BLaER1 treated with 17β-estradiol and CSF1 and Interleukin-3, amounts not matched to agents 10 nM and 100 nM (cell line): ENCODE measurements at regions not wholly inside any gene's neighbourhood (a gene's known extent, or its start where the extent isn't known, plus 50 kb on each side); places are given as distances from the start of the nearest gene placed in this dataset.
"Not testable (repeated sequence)": the region's sequence is repeated elsewhere in the genome, so short reads cannot be mapped to it uniquely, and the experiment has no call there.

Experiments used
- H3K27ac ChIP-seq, 11 experiments: shearing (Covaris generic); formaldehyde crosslinking; 2 replicates each; pipeline ENCODE4 v1.8.1; 2022
- H3K27me3 ChIP-seq, 11 experiments: shearing (Covaris generic); formaldehyde crosslinking; 2 replicates each; pipeline ENCODE4 v1.8.1; 2022
- H3K36me3 ChIP-seq, 11 experiments: shearing (Covaris generic); formaldehyde crosslinking; 2 replicates each; pipeline ENCODE4 v1.8.1; 2022
- H3K4me1 ChIP-seq, 10 experiments: shearing (Covaris generic); formaldehyde crosslinking; 2 replicates each; pipeline ENCODE4 v1.8.1; 2022
- H3K4me2 ChIP-seq, 11 experiments: shearing (Covaris generic); formaldehyde crosslinking; 2 replicates each; pipeline ENCODE4 v1.8.1; 2022
- H3K4me3 ChIP-seq, 10 experiments: shearing (Covaris generic); formaldehyde crosslinking; 2 replicates each; pipeline ENCODE4 v1.8.1; 2022
- H3K9ac ChIP-seq, 11 experiments: shearing (Covaris generic); formaldehyde crosslinking; 2 replicates each; pipeline ENCODE4 v1.8.1; 2022
- H3K9me3 ChIP-seq, 11 experiments: shearing (Covaris generic); formaldehyde crosslinking; replicated peaks in 1 of 11; 2 replicates each; pipeline ENCODE4 v1.8.1; 2022
- H4K20me1 ChIP-seq, 11 experiments: shearing (Covaris generic); formaldehyde crosslinking; 2 replicates each; pipeline ENCODE4 v1.8.1; 2022
- Cebpa-rat ChIP-seq, 11 experiments: shearing (Covaris generic); IDR thresholded peaks; 2 replicates each; pipeline ENCODE4 v1.8.1; 2022

GRCh38 chr7:66453340-66453739, 175.3 kb upstream of the KCTD7 start:
- Histone ChIP-seq H3K4me2 (no peak overlapping the region), H3K9me3 (no peaks in the 10 kb centered on the region), H4K20me1 (no peaks in the 10 kb centered on the region), H3K9ac (no peak overlapping the region), H3K4me1 (peaks cover 27 to 41% (median 36%) of the 10 kb centered on the region in 10 experiments), H3K36me3 (peaks cover 0 to 11% (median 0%) of the 10 kb centered on the region in 11 experiments; a peak in 4 of 22 replicates), H3K27ac (no peak overlapping the region), H3K27me3 (no peaks in the 10 kb centered on the region), H3K4me3 (no peak overlapping the region)
- TF ChIP-seq Cebpa-rat (IDR thresholded peaks at IDR 0.05), result no peak

GRCh38 chr7:66454600-66455225, 174.0 kb upstream of the KCTD7 start:
- Histone ChIP-seq H3K9me3 (no peaks in the 10 kb centered on the region), H3K4me2 (peak overlapping the region; percentile 17 to 69 (median 56)), H4K20me1 (no peaks in the 10 kb centered on the region), H3K9ac (no peak overlapping the region; a peak in 1 of 22 replicates), H3K27ac (peak overlapping the region in 8 of 11 experiments; percentile 6 to 69 (median 48); a peak in 15 of 22 replicates), H3K36me3 (no peaks in the 10 kb centered on the region), H3K4me1 (peaks cover 41 to 54% (median 50%) of the 10 kb centered on the region in 10 experiments), H3K27me3 (no peaks in the 10 kb centered on the region), H3K4me3 (no peak overlapping the region)
- TF ChIP-seq Cebpa-rat (IDR thresholded peaks at IDR 0.05), result no peak

GRCh38 chr7:66455432-66455831, 173.2 kb upstream of the KCTD7 start:
- not testable (repeated sequence) for H3K27me3 ChIP-seq, H4K20me1 ChIP-seq, H3K9ac ChIP-seq, H3K9me3 ChIP-seq, H3K36me3 ChIP-seq, H3K4me3 ChIP-seq
- H3K4me1 ChIP-seq, result peaks cover 45 to 61% (median 56%) of the 10 kb centered on the region in 10 experiments
- H3K27ac ChIP-seq, result peak overlapping the region in 8 of 11 experiments; percentile 6 to 69 (median 48); a peak in 14 of 22 replicates
- peak overlapping the region; percentile 17 to 69 (median 56); a peak in 21 of 22 replicates for H3K4me2 ChIP-seq

GRCh38 chr7:66456431-66456830, 172.2 kb upstream of the KCTD7 start:
- H3K9me3 ChIP-seq, result peaks cover 5 to 14% (median 11%) of the 10 kb centered on the region in 11 experiments
- H3K27ac ChIP-seq, H4K20me1 ChIP-seq, H3K4me3 ChIP-seq, H3K27me3 ChIP-seq, H3K9ac ChIP-seq, H3K36me3 ChIP-seq: not testable (repeated sequence)
- H3K4me1 ChIP-seq, result peaks cover 44 to 59% (median 55%) of the 10 kb centered on the region in 10 experiments
- H3K4me2 ChIP-seq, result peak overlapping the region in 3 of 11 experiments; percentile 1 to 65 (median 34); a peak in 2 of 22 replicates

- not testable (repeated sequence) for H3K4me3 ChIP-seq, H3K27me3 ChIP-seq, H3K36me3 ChIP-seq, H4K20me1 ChIP-seq
- Histone ChIP-seq H3K9ac (peak overlapping the region in 5 of 11 experiments; percentile 9 to 56 (median 44); a peak in 7 of 22 replicates), H3K9me3 (peaks cover 18 to 29% (median 25%) of the 10 kb centered on the region in 11 experiments), H3K27ac (peak overlapping the region in 10 of 11 experiments; percentile 19 to 80 (median 66); a peak in 18 of 22 replicates), H3K4me1 (peaks cover 50 to 66% (median 61%) of the 10 kb centered on the region in 10 experiments), H3K4me2 (peak overlapping the region; percentile 62 to 82 (median 73))
Observed at GRCh38 chr7:66458991-66459390, 169.7 kb upstream of the KCTD7 start.

- not testable (repeated sequence) for H3K27me3 ChIP-seq, H3K36me3 ChIP-seq, H3K4me3 ChIP-seq, H4K20me1 ChIP-seq
- Histone ChIP-seq H3K4me1 (peaks cover 48 to 67% (median 61%) of the 10 kb centered on the region in 10 experiments), H3K9ac (peak overlapping the region in 2 of 11 experiments; percentile 40 to 56; a peak in 2 of 22 replicates), H3K4me2 (peak overlapping the region; percentile 62 to 82 (median 69)), H3K9me3 (peaks cover 18 to 29% (median 25%) of the 10 kb centered on the region in 11 experiments), H3K27ac (peak overlapping the region in 9 of 11 experiments; percentile 45 to 80 (median 67); a peak in 16 of 22 replicates)
Observed at GRCh38 chr7:66459783-66460413, 168.8 kb upstream of the KCTD7 start.

GRCh38 chr7:66460921-66461361, 167.7 kb upstream of the KCTD7 start:
- Histone ChIP-seq H3K27me3 (no peaks in the 10 kb centered on the region), H3K9ac (no peak overlapping the region), H3K4me1 (peaks cover 42 to 67% (median 62%) of the 10 kb centered on the region in 10 experiments), H4K20me1 (no peaks in the 10 kb centered on the region), H3K27ac (peak overlapping the region in 2 of 11 experiments; percentile 12 to 78; a peak in 3 of 22 replicates), H3K9me3 (peaks cover 18 to 29% (median 25%) of the 10 kb centered on the region in 11 experiments), H3K4me3 (no peak overlapping the region), H3K36me3 (no peaks in the 10 kb centered on the region; a peak in 2 of 22 replicates), H3K4me2 (peak overlapping the region in 1 of 11 experiments; percentile 82; a peak in 1 of 22 replicates)
- no peak for TF ChIP-seq Cebpa-rat (IDR thresholded peaks at IDR 0.05)

GRCh38 chr7:66461397-66461796, 167.3 kb upstream of the KCTD7 start:
- Histone ChIP-seq H3K4me1 (peaks cover 44 to 70% (median 65%) of the 10 kb centered on the region in 10 experiments), H3K9me3 (peaks cover 18 to 29% (median 25%) of the 10 kb centered on the region in 11 experiments)
- not testable (repeated sequence) for H3K4me3 ChIP-seq, H3K27ac ChIP-seq, H3K27me3 ChIP-seq, H3K9ac ChIP-seq, H3K4me2 ChIP-seq, H4K20me1 ChIP-seq, H3K36me3 ChIP-seq

- not testable (repeated sequence) for H3K4me3 ChIP-seq, H3K36me3 ChIP-seq, H3K4me2 ChIP-seq, H4K20me1 ChIP-seq, H3K27me3 ChIP-seq, H3K9ac ChIP-seq, H3K27ac ChIP-seq
- H3K9me3 ChIP-seq, result peaks cover 18 to 29% (median 25%) of the 10 kb centered on the region in 11 experiments
- peaks cover 44 to 63% (median 56%) of the 10 kb centered on the region in 10 experiments for H3K4me1 ChIP-seq
Observed at GRCh38 chr7:66462831-66463230, 165.8 kb upstream of the KCTD7 start.
